Skin epidermis (tissue), 12 donors: ENCODE measurements at regions not wholly inside any gene's neighbourhood (a gene's known extent, or its start where the extent isn't known, plus 50 kb on each side); places are given as distances from the start of the nearest gene placed in this dataset.
"Not testable (repeated sequence)": the region's sequence is repeated elsewhere in the genome, so short reads cannot be mapped to it uniquely, and the experiment has no call there.

Source experiments
- H3K27ac ChIP-seq, 21 experiments: fragments of 200-600 bp; sonication (generic) in 11 of 21; one replicate each; pipeline ENCODE4 v1.5.0; 2020; ENCODE audit warnings: mild to moderate bottlenecking in 3 of 21, inconsistent platforms in 2 of 21, moderate library complexity in 2 of 21
- H3K4me3 ChIP-seq, 7 experiments: fragments of 200-600 bp; sonication (generic) in 2 of 7; one replicate each; pipeline ENCODE4 v1.5.0; 2020; ENCODE audit warnings: inconsistent platforms in 2 of 7, mild to moderate bottlenecking in 2 of 7, moderate library complexity in 1 of 7

GRCh38 chr6:51116723-51117122 lies 298.1 kb downstream of the TFAP2B start:
- Histone ChIP-seq H3K4me3 (no peak overlapping the region), H3K27ac (peak overlapping the region in 1 of 21 experiments; percentile 41)

GRCh38 chr6:51118792-51119191 lies 300.1 kb downstream of the TFAP2B start:
- no peak overlapping the region for H3K4me3 ChIP-seq
- peak overlapping the region in 2 of 21 experiments; percentile 9 to 59 for H3K27ac ChIP-seq

GRCh38 chr6:51120016-51120415 lies 301.3 kb downstream of the TFAP2B start:
- Histone ChIP-seq H3K27ac (peak overlapping the region in 1 of 21 experiments; percentile 71), H3K4me3 (no peak overlapping the region)

- H3K4me3 ChIP-seq, H3K27ac ChIP-seq: not testable (repeated sequence)
Measured at GRCh38 chr6:51121380-51121976, 302.8 kb downstream of the TFAP2B start.

- Histone ChIP-seq H3K27ac (no peak overlapping the region), H3K4me3 (no peak overlapping the region)
Measured at GRCh38 chr6:51129043-51129442, 310.4 kb downstream of the TFAP2B start.

GRCh38 chr6:51137777-51138176 lies 319.1 kb downstream of the TFAP2B start:
- no peak overlapping the region for H3K27ac ChIP-seq
- no peak overlapping the region for H3K4me3 ChIP-seq

GRCh38 chr6:51139950-51140385 lies 321.3 kb downstream of the TFAP2B start:
- Histone ChIP-seq H3K4me3 (no peak overlapping the region), H3K27ac (peak overlapping the region in 2 of 21 experiments; percentile 35 to 49)

GRCh38 chr6:51141080-51141479 lies 322.4 kb downstream of the TFAP2B start:
- H3K27ac ChIP-seq = no peak overlapping the region
- no peak overlapping the region for H3K4me3 ChIP-seq

GRCh38 chr6:51147756-51148155 lies 329.1 kb downstream of the TFAP2B start:
- H3K4me3 ChIP-seq = no peak overlapping the region
- H3K27ac ChIP-seq = no peak overlapping the region

GRCh38 chr6:51152594-51152993 lies 333.9 kb downstream of the TFAP2B start:
- Histone ChIP-seq H3K27ac (no peak overlapping the region), H3K4me3 (no peak overlapping the region)

- Histone ChIP-seq H3K27ac (no peak overlapping the region), H3K4me3 (no peak overlapping the region)
Measured at GRCh38 chr6:51153109-51153508, 334.4 kb downstream of the TFAP2B start.

GRCh38 chr6:51154925-51155324 lies 336.3 kb downstream of the TFAP2B start:
- H3K4me3 ChIP-seq, H3K27ac ChIP-seq: not testable (repeated sequence)

GRCh38 chr6:51159260-51159659 lies 340.6 kb downstream of the TFAP2B start:
- not testable (repeated sequence) for H3K4me3 ChIP-seq, H3K27ac ChIP-seq

- Histone ChIP-seq H3K27ac (no peak overlapping the region), H3K4me3 (no peak overlapping the region)
Measured at GRCh38 chr6:51161752-51162151, 343.1 kb downstream of the TFAP2B start.

- H3K4me3 ChIP-seq = no peak overlapping the region
- H3K27ac ChIP-seq = no peak overlapping the region
Measured at GRCh38 chr6:51163843-51164529, 345.3 kb downstream of the TFAP2B start.

GRCh38 chr6:51166914-51167313 lies 348.2 kb downstream of the TFAP2B start:
- no peak overlapping the region for H3K4me3 ChIP-seq
- no peak overlapping the region for H3K27ac ChIP-seq

- Histone ChIP-seq H3K4me3 (no peak overlapping the region), H3K27ac (no peak overlapping the region)
Measured at GRCh38 chr6:51167468-51167867, 348.8 kb downstream of the TFAP2B start.

GRCh38 chr6:51182827-51183226 lies 364.2 kb downstream of the TFAP2B start:
- Histone ChIP-seq H3K4me3 (no peak overlapping the region), H3K27ac (no peak overlapping the region)

GRCh38 chr6:51184046-51184445 lies 365.4 kb downstream of the TFAP2B start:
- H3K27ac ChIP-seq = no peak overlapping the region
- H3K4me3 ChIP-seq = no peak overlapping the region

- H3K4me3 ChIP-seq, H3K27ac ChIP-seq: not testable (repeated sequence)
Measured at GRCh38 chr6:51193163-51193562, 374.5 kb downstream of the TFAP2B start.

GRCh38 chr6:51199105-51199552 lies 380.5 kb downstream of the TFAP2B start:
- Histone ChIP-seq H3K27ac (no peak overlapping the region), H3K4me3 (no peak overlapping the region)
